NT2/D1 (cell line): ENCODE measurements at regions not wholly inside any gene's neighbourhood (a gene's known extent, or its start where the extent isn't known, plus 50 kb on each side); places are given as distances from the start of the nearest gene placed in this dataset.

Source experiments
- SUZ12 ChIP-seq: IDR thresholded peaks from 2 replicates; pipeline ENCODE4 v1.6.1; 2011; ENCODE audit not compliant: insufficient read length, insufficient read depth; ENCODE audit errors: extremely low read depth
- YY1 ChIP-seq: IDR thresholded peaks from 2 replicates; pipeline ENCODE4 v1.6.1; 2011; ENCODE audit not compliant: insufficient read length, insufficient read depth
- ZNF274 ChIP-seq: IDR thresholded peaks from 2 replicates; pipeline ENCODE4 v1.6.1; 2011; ENCODE audit warnings: mild to moderate bottlenecking, low read depth, low read length

- TF ChIP-seq SUZ12, result no peak
- no peak for TF ChIP-seq YY1
- TF ChIP-seq ZNF274, result no peak
Observed at GRCh38 chr15:46961795-46962194, 755.5 kb upstream of the SEMA6D start.
